HCT116 (cell line): ENCODE measurements at regions not wholly inside any gene's neighbourhood (a gene's known extent, or its start where the extent isn't known, plus 50 kb on each side); places are given as distances from the start of the nearest gene placed in this dataset.

Experiments used
- ATAC-seq: fragments of 200-7000 bp; cut with Tn5 transposase; 2 replicates; pipeline ENCODE4 v1.9.1; 2020; ENCODE audit warnings: mild to moderate bottlenecking, moderate library complexity
- BruUV-seq: library from RNA; stranded (reverse); fragments of 400-500 nt; replicated peaks from 2 replicates; lab custom pipeline; 2021; lab: Mats Ljungman, UMichigan
- CTCF ChIA-PET: fragments of 300-600 bp; sonication (Branson Sonifier 250); formaldehyde crosslinking; loops from one replicate; lab custom pipeline; 2021; ENCODE audit warnings: antibody characterized with exemption; lab: Charles Lee
- POLR2A ChIA-PET: fragments of 300-600, 350-600 bp; sonication (Branson Sonifier 250); formaldehyde crosslinking; loops from one replicate; lab custom pipeline; 2021; ENCODE audit warnings: antibody characterized with exemption; lab: Charles Lee
- RAD21 ChIA-PET, 2 experiments: fragments of 300-600 bp; sonication (Branson Sonifier 250); formaldehyde crosslinking; loops; one replicate each; lab custom pipeline; 2023; ENCODE audit warnings: low total read pairs in 2 of 2; ENCODE audit not compliant: uncharacterized antibody in 2 of 2, unreplicated experiment in 2 of 2, low non-redundant PET in 1 of 2; lab: Charles Lee
- DNase-seq: peaks from one replicate; pipeline ENCODE4 v3.0.0-alpha.2; 2010; ENCODE audit warnings: low read depth, low spot score
- H2AFZ ChIP-seq: fragments of 200-600 bp; shearing (Covaris generic), sonication (generic); 2 replicates; pipeline ENCODE4 v1.6.1; 2017; ENCODE audit warnings: low read depth, mixed run types, mixed read lengths, antibody characterized with exemption, low read length; ENCODE audit not compliant: poor library complexity, severe bottlenecking
- H3K27ac ChIP-seq: 2 replicates; pipeline ENCODE4 v1.5.1; 2012; ENCODE audit warnings: low read depth, low read length
- H3K27me3 ChIP-seq: fragments of 200-600 bp; sonication (generic); 2 replicates; pipeline ENCODE4 v1.6.1; 2016; ENCODE audit warnings: mixed run types, low read length, mixed read lengths; ENCODE audit not compliant: insufficient read depth
- H3K36me3 ChIP-seq, 2 experiments: fragments of 200-500 bp in 1 of 2; fragments of 200-600 bp in 1 of 2; sonication (Bioruptor generic) in 1 of 2; sonication (generic) in 1 of 2; 2 replicates each; pipeline versions ENCODE4 v1.5.1 to v1.6.1; 2014 to 2016; ENCODE audit warnings: low read length in 2 of 2, inconsistent platforms in 1 of 2, mixed read lengths in 1 of 2, mixed run types in 1 of 2; ENCODE audit not compliant: insufficient read depth in 2 of 2, control insufficient read depth in 1 of 2
- H3K4me1 ChIP-seq, 2 experiments: fragments of 200-600 bp in 1 of 2; sonication (generic) in 1 of 2; 2 replicates each; pipeline versions ENCODE4 v1.5.1 to v1.6.1; 2012 to 2017; ENCODE audit warnings: low read length in 2 of 2, inconsistent platforms in 1 of 2, mild to moderate bottlenecking in 1 of 2, mixed read lengths in 1 of 2, mixed run types in 1 of 2, moderate library complexity in 1 of 2; ENCODE audit not compliant: insufficient read depth in 2 of 2, control insufficient read depth in 1 of 2
- H3K4me2 ChIP-seq: fragments of 200-600 bp; sonication (generic); 2 replicates; pipeline ENCODE4 v1.6.1; 2017; ENCODE audit warnings: mixed run types, low read length, mixed read lengths
- H3K4me3 ChIP-seq, 2 experiments: fragments of 200-600 bp in 1 of 2; sonication (generic) in 1 of 2; replicated peaks in 1 of 2; 2 replicates each; pipeline ENCODE4 v1.5.1; 2011 to 2016; ENCODE audit warnings: low read length in 2 of 2, control low read depth in 1 of 2, low read depth in 1 of 2, mild to moderate bottlenecking in 1 of 2, mixed read lengths in 1 of 2, mixed run types in 1 of 2
- H3K79me2 ChIP-seq: fragments of 200-600 bp; sonication (generic); 2 replicates; pipeline ENCODE4 v1.6.1; 2017; ENCODE audit warnings: mild to moderate bottlenecking, mixed run types, low read length, moderate library complexity, mixed read lengths; ENCODE audit not compliant: insufficient read depth
- H3K9ac ChIP-seq: fragments of 200-600 bp; sonication (generic); 2 replicates; pipeline ENCODE4 v1.6.1; 2016; ENCODE audit warnings: low read length, mixed read lengths
- H3K9me2 ChIP-seq: fragments of 200-600 bp; sonication (generic), shearing (Covaris generic); 2 replicates; pipeline ENCODE4 v1.6.1; 2017; ENCODE audit warnings: mixed run types, mild to moderate bottlenecking, moderate library complexity; ENCODE audit not compliant: insufficient read depth
- H3K9me3 ChIP-seq, 2 experiments: fragments of 200-500 bp in 1 of 2; fragments of 200-600 bp in 1 of 2; sonication (Bioruptor generic) in 1 of 2; sonication (generic) in 1 of 2; 2 replicates each; pipeline ENCODE4 v1.6.1; 2014 to 2017; ENCODE audit warnings: low read length in 2 of 2, mixed read lengths in 2 of 2, inconsistent platforms in 1 of 2, low read depth in 1 of 2, mild to moderate bottlenecking in 1 of 2, mixed run types in 1 of 2, moderate library complexity in 1 of 2; ENCODE audit not compliant: control insufficient read depth in 1 of 2, insufficient read depth in 1 of 2
- H4K20me1 ChIP-seq: fragments of 200-600 bp; sonication (generic), shearing (Covaris generic); 2 replicates; pipeline ENCODE4 v1.6.1; 2017; ENCODE audit warnings: mixed run types, mild to moderate bottlenecking, moderate library complexity; ENCODE audit not compliant: insufficient read depth
- CEBPB ChIP-seq: IDR thresholded peaks from 2 replicates; pipeline ENCODE4 v1.6.1; 2012; ENCODE audit warnings: low read depth
- FOSL1 ChIP-seq: IDR thresholded peaks from 2 replicates; pipeline ENCODE4 v1.6.1; 2012; ENCODE audit warnings: low read depth
- MAX ChIP-seq: IDR thresholded peaks from 2 replicates; pipeline ENCODE4 v1.6.1; 2012
- SP1 ChIP-seq: IDR thresholded peaks from 2 replicates; pipeline ENCODE4 v1.6.1; 2012; ENCODE audit warnings: low read depth
- TCF7L2 ChIP-seq: IDR thresholded peaks from 2 replicates; pipeline ENCODE4 v1.7.0; 2011; ENCODE audit warnings: borderline replicate concordance, inconsistent platforms; ENCODE audit not compliant: insufficient read depth, insufficient read length; ENCODE audit errors: extremely low read depth
- ZNF274 ChIP-seq: fragments of 200-500 bp; sonication (Bioruptor generic); IDR thresholded peaks from 2 replicates; pipeline ENCODE4 v1.6.1; 2014; ENCODE audit warnings: mild to moderate bottlenecking, low read depth, low read length, inconsistent platforms
- intact Hi-C: fragments of 100-400 bp; cut with micrococcal nuclease; formaldehyde crosslinking; loops from 2 replicates; pipeline ENCODE4 v1.10.0; 2022

GRCh38 chr12:75888874-75889613 lies 142.5 kb downstream of the PHLDA1 start:
- peak overlapping the region; percentile 94 for H3K27ac ChIP-seq
- no peaks in the 10 kb centered on the region for H3K9me2 ChIP-seq
- H3K9me3 ChIP-seq = no peaks in the 10 kb centered on the region
- DNase-seq (no peak), ATAC-seq (peak; percentile 39)
- H3K4me3 ChIP-seq = no peak overlapping the region
- H3K4me2 ChIP-seq = peak overlapping the region; percentile 53
- no peaks in the 10 kb centered on the region for H4K20me1 ChIP-seq
- peaks cover 65 to 77% of the 10 kb centered on the region in 2 experiments for H3K4me1 ChIP-seq
- peak overlapping the region; percentile 56 for H3K9ac ChIP-seq
- H2AFZ ChIP-seq = no peak overlapping the region
- intact Hi-C loops = no loop called here
- BruUV-seq = no TSS peak
- no peaks in the 10 kb centered on the region for H3K27me3 ChIP-seq
- no peaks in the 10 kb centered on the region for H3K79me2 ChIP-seq
- POLR2A ChIA-PET = interaction anchor here (0.6 to 2.0 kb wide), 8 partner anchors 11 to 464 kb away, joined by 3 to 6 read pairs (median 3); no protein-coding TSS in a partner anchor
- peak; percentile 18; the same call in 1 of the 2 replicates for TF ChIP-seq SP1
- peak; percentile 66 for TF ChIP-seq MAX
- no peak for TF ChIP-seq ZNF274
- peak; percentile 42 for TF ChIP-seq TCF7L2
- TF ChIP-seq, all 23 proteins: peak for 3
- CTCF ChIA-PET = no interaction called here
- H3K36me3 ChIP-seq = no peaks in the 10 kb centered on the region
- RAD21 ChIA-PET = no interaction called here

- POLR2A ChIA-PET = interaction anchor here (0.9 to 2.0 kb wide), 5 partner anchors 10 to 248 kb away, joined by 3 to 6 read pairs (median 4); no protein-coding TSS in a partner anchor
- Histone ChIP-seq H3K9me3 (no peaks in the 10 kb centered on the region), H3K9ac (peak overlapping the region; percentile 56), H3K27me3 (no peaks in the 10 kb centered on the region), H3K36me3 (no peaks in the 10 kb centered on the region), H3K27ac (peak overlapping the region; percentile 94), H3K79me2 (no peaks in the 10 kb centered on the region), H4K20me1 (no peaks in the 10 kb centered on the region), H3K4me2 (peak overlapping the region; percentile 53), H3K4me1 (peaks cover 66 to 79% of the 10 kb centered on the region in 2 experiments), H2AFZ (no peak overlapping the region), H3K4me3 (no peak overlapping the region), H3K9me2 (no peaks in the 10 kb centered on the region)
- DNase-seq = no peak
- intact Hi-C loops = no loop called here
- TF ChIP-seq FOSL1 (no peak), CEBPB (no peak)
- RAD21 ChIA-PET = no interaction called here
- BruUV-seq = no TSS peak
- CTCF ChIA-PET = no interaction called here
- ATAC-seq = no peak
These were observed 143.2 kb downstream of the PHLDA1 start for GRCh38 chr12:75888399-75888798.
